GM23338 (cell line): ENCODE measurements at regions not wholly inside any gene's neighbourhood (a gene's known extent, or its start where the extent isn't known, plus 50 kb on each side); places are given as distances from the start of the nearest gene placed in this dataset.
"Not testable (repeated sequence)": the region's sequence is repeated elsewhere in the genome, so short reads cannot be mapped to it uniquely, and the experiment has no call there.

ENCODE experiments used
- ATAC-seq: fragments of 200-7000 bp; cut with Tn5 transposase; 3 replicates; pipeline ENCODE4 v1.9.1; 2020
- DNase-seq: peaks from one replicate; pipeline ENCODE4 v3.0.0-alpha.2; 2015; ENCODE audit warnings: low spot score
- H2AFZ ChIP-seq: fragments of 200-600 bp; sonication (generic); 2 replicates; pipeline ENCODE4 v1.8.0; 2016; ENCODE audit warnings: antibody characterized with exemption, mild to moderate bottlenecking, moderate library complexity
- H3F3A ChIP-seq: fragments of 200-600 bp; sonication (generic); replicated peaks from 2 replicates; pipeline ENCODE4 v1.8.0; 2017; ENCODE audit warnings: antibody characterized with exemption, mixed run types, low read depth
- H3K27ac ChIP-seq: fragments of 200-600 bp; sonication (generic); 2 replicates; pipeline ENCODE4 v1.6.1; 2016; ENCODE audit warnings: low read depth
- H3K27me3 ChIP-seq: fragments of 200-600 bp; sonication (generic); 2 replicates; pipeline ENCODE4 v1.8.0; 2016; ENCODE audit warnings: mild to moderate bottlenecking, mixed run types, moderate library complexity; ENCODE audit not compliant: insufficient read depth
- H3K36me3 ChIP-seq: fragments of 200-600 bp; sonication (generic); 2 replicates; pipeline ENCODE4 v1.8.0; 2016; ENCODE audit warnings: mild to moderate bottlenecking; ENCODE audit not compliant: insufficient read depth
- H3K4me1 ChIP-seq: fragments of 200-600 bp; sonication (generic); 2 replicates; pipeline ENCODE4 v1.8.0; 2016; ENCODE audit warnings: mild to moderate bottlenecking, moderate library complexity; ENCODE audit not compliant: insufficient read depth
- H3K4me2 ChIP-seq: fragments of 200-600 bp; sonication (generic); 2 replicates; pipeline ENCODE4 v1.7.1; 2017; ENCODE audit warnings: mixed run types
- H3K4me3 ChIP-seq: fragments of 200-600 bp; sonication (generic); 2 replicates; pipeline ENCODE4 v1.6.1; 2016; ENCODE audit warnings: mixed run types
- H3K79me2 ChIP-seq: fragments of 200-600 bp; sonication (generic); replicated peaks from 2 replicates; pipeline ENCODE4 v1.8.0; 2017; ENCODE audit warnings: mild to moderate bottlenecking; ENCODE audit not compliant: insufficient read depth
- H3K9me2 ChIP-seq: fragments of 200-600 bp; sonication (generic); 2 replicates; pipeline ENCODE4 v1.8.0; 2017; ENCODE audit not compliant: insufficient read depth
- H4K20me1 ChIP-seq: fragments of 200-600 bp; sonication (generic); replicated peaks from 2 replicates; pipeline ENCODE4 v1.8.0; 2017; ENCODE audit warnings: mild to moderate bottlenecking; ENCODE audit not compliant: insufficient read depth
- H3K27ac Mint-ChIP-seq: 2 replicates; pipeline ENCODE4 v1.8.0; 2020; ENCODE audit warnings: inconsistent platforms, mild to moderate bottlenecking, moderate library complexity, mixed read lengths
- H3K27me3 Mint-ChIP-seq: 3 replicates; pipeline ENCODE4 v1.8.0; 2022; ENCODE audit warnings: low read depth, mild to moderate bottlenecking, moderate library complexity, mixed read lengths, inconsistent platforms; ENCODE audit not compliant: insufficient read depth, poor library complexity
- H3K36me3 Mint-ChIP-seq: 3 replicates; pipeline ENCODE4 v1.8.0; 2021; ENCODE audit warnings: low read depth, mild to moderate bottlenecking, inconsistent platforms, moderate library complexity, mixed read lengths
- H3K4me1 Mint-ChIP-seq: 3 replicates; pipeline ENCODE4 v1.8.0; 2020; ENCODE audit warnings: mild to moderate bottlenecking, inconsistent platforms, mixed read lengths
- H3K4me3 Mint-ChIP-seq: 3 replicates; pipeline ENCODE4 v1.8.0; 2021; ENCODE audit warnings: moderate library complexity, mild to moderate bottlenecking, inconsistent platforms, mixed read lengths
- H3K9me3 Mint-ChIP-seq: 3 replicates; pipeline ENCODE4 v1.8.0; 2020; ENCODE audit warnings: moderate library complexity, mild to moderate bottlenecking, inconsistent platforms, mixed read lengths
- CREB1 ChIP-seq: fragments of 250-450 bp; sonication (Bioruptor Pico); IDR thresholded peaks from 2 replicates; pipeline ENCODE4 v1.5.0; 2020; ENCODE audit warnings: low read depth, mild to moderate bottlenecking, moderate library complexity
- CTCF ChIP-seq, 2 experiments: fragments of 200-600 bp in 1 of 2; sonication (generic) in 1 of 2; conservative IDR thresholded peaks; 2 replicates each; pipeline versions ENCODE4 v1.5.1 to v1.6.1; 2016 to 2017; ENCODE audit warnings: antibody characterized with exemption in 2 of 2, low read depth in 2 of 2, mild to moderate bottlenecking in 2 of 2, moderate library complexity in 1 of 2
- ETS1 ChIP-seq: IDR thresholded peaks from 2 replicates; pipeline ENCODE4 v1.6.1; 2016; ENCODE audit warnings: antibody characterized with exemption
- JUNB ChIP-seq: IDR thresholded peaks from one replicate; pipeline ENCODE4 v1.6.1; 2016; ENCODE audit warnings: antibody characterized with exemption; ENCODE audit not compliant: unreplicated experiment
- POLR2AphosphoS5 ChIP-seq: IDR thresholded peaks from 2 replicates; pipeline ENCODE4 v1.6.1; 2016; ENCODE audit warnings: antibody characterized with exemption, low read depth
- ZNF331 ChIP-seq: fragments of 250-450 bp; sonication (Bioruptor Pico); IDR thresholded peaks from 2 replicates; pipeline ENCODE4 v1.5.0; 2020; ENCODE audit warnings: low read depth, mild to moderate bottlenecking, moderate library complexity
- TF ChIP-seq, protein P1 (sequence below): fragments of 250-450 bp; sonication (Bioruptor Pico); IDR thresholded peaks from 2 replicates; pipeline ENCODE4 v1.5.0; 2020; ENCODE audit warnings: mild to moderate bottlenecking, moderate library complexity

GRCh38 chrX:6989858-6990257 is 157.7 kb upstream of the STS start:
- H2AFZ ChIP-seq: no peak overlapping the region
- DNase-seq (no peak), ATAC-seq (no peak)
- peaks cover 2% of the 10 kb centered on the region for H3K27me3 Mint-ChIP-seq
- no peaks in the 10 kb centered on the region for H3K27me3 ChIP-seq
- no peaks in the 10 kb centered on the region for H3K9me2 ChIP-seq
- H3K4me3 ChIP-seq: no peak overlapping the region
- peaks cover 18% of the 10 kb centered on the region; the same call in 2 of the 3 replicates for H3K4me1 Mint-ChIP-seq
- no peak overlapping the region for H3K4me3 Mint-ChIP-seq
- H3K27ac Mint-ChIP-seq: no peak overlapping the region
- peaks cover 10% of the 10 kb centered on the region for H3K9me3 Mint-ChIP-seq
- no peak overlapping the region for H3K4me2 ChIP-seq
- peaks cover 6% of the 10 kb centered on the region; the same call in 2 of the 3 replicates for H3K36me3 Mint-ChIP-seq
- H4K20me1 ChIP-seq: no peaks in the 10 kb centered on the region
- H3K36me3 ChIP-seq: no peaks in the 10 kb centered on the region
- no peaks in the 10 kb centered on the region for H3F3A ChIP-seq
- no peaks in the 10 kb centered on the region for H3K79me2 ChIP-seq
- H3K27ac ChIP-seq: no peak overlapping the region
- H3K4me1 ChIP-seq: no peaks in the 10 kb centered on the region; the same call in 1 of the 2 replicates
- no peak for TF ChIP-seq ETS1

GRCh38 chrX:6988694-6989093 is 158.8 kb upstream of the STS start:
- H3K36me3 Mint-ChIP-seq, ATAC-seq: not testable (repeated sequence)

DNA sequence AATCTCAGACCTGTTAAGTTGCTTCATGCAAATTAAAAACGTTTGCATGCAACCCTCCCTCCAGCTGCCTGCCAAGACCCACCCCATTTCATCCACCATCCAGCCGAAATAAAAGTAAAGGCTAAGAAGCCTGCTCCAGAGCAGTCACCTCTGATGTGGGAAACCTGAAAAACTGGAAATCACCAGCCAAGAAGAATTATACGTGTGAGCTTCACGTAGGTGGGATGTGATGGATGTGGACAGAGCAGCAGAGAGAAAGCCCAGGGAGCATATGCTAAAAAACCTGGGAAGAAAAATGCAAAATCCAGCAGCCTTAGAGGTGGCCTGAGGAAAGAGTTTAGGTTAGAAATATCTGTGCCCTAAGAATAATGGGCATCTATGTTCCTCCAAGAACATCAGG is 160.6 kb upstream of the STS start:
- ATAC-seq (no peak), DNase-seq (no peak)
- no peaks in the 10 kb centered on the region for H3K36me3 Mint-ChIP-seq
- Histone ChIP-seq H3K27me3 (no peaks in the 10 kb centered on the region), H3K79me2 (no peaks in the 10 kb centered on the region), H3K4me2 (no peak overlapping the region), H3K4me1 (no peaks in the 10 kb centered on the region; the same call in 1 of the 2 replicates), H3K36me3 (no peaks in the 10 kb centered on the region), H2AFZ (no peak overlapping the region), H4K20me1 (no peaks in the 10 kb centered on the region), H3K27ac (no peak overlapping the region), H3K4me3 (no peak overlapping the region), H3K9me2 (no peaks in the 10 kb centered on the region), H3F3A (no peaks in the 10 kb centered on the region)
- no peaks in the 10 kb centered on the region for H3K9me3 Mint-ChIP-seq
- peaks cover 18% of the 10 kb centered on the region; the same call in 2 of the 3 replicates for H3K4me1 Mint-ChIP-seq
- peaks cover 2% of the 10 kb centered on the region for H3K27me3 Mint-ChIP-seq
- no peak overlapping the region for H3K4me3 Mint-ChIP-seq
- H3K27ac Mint-ChIP-seq: no peak overlapping the region
- TF ChIP-seq ZNF331 (no peak), JUNB (no peak), CREB1 (no peak), CTCF (conservative IDR thresholded peaks at IDR 0.05; ENCODE audit: low read depth in 2 of 2) (no peak), POLR2AphosphoS5 (no peak)
- TF ChIP-seq, protein P1, sequence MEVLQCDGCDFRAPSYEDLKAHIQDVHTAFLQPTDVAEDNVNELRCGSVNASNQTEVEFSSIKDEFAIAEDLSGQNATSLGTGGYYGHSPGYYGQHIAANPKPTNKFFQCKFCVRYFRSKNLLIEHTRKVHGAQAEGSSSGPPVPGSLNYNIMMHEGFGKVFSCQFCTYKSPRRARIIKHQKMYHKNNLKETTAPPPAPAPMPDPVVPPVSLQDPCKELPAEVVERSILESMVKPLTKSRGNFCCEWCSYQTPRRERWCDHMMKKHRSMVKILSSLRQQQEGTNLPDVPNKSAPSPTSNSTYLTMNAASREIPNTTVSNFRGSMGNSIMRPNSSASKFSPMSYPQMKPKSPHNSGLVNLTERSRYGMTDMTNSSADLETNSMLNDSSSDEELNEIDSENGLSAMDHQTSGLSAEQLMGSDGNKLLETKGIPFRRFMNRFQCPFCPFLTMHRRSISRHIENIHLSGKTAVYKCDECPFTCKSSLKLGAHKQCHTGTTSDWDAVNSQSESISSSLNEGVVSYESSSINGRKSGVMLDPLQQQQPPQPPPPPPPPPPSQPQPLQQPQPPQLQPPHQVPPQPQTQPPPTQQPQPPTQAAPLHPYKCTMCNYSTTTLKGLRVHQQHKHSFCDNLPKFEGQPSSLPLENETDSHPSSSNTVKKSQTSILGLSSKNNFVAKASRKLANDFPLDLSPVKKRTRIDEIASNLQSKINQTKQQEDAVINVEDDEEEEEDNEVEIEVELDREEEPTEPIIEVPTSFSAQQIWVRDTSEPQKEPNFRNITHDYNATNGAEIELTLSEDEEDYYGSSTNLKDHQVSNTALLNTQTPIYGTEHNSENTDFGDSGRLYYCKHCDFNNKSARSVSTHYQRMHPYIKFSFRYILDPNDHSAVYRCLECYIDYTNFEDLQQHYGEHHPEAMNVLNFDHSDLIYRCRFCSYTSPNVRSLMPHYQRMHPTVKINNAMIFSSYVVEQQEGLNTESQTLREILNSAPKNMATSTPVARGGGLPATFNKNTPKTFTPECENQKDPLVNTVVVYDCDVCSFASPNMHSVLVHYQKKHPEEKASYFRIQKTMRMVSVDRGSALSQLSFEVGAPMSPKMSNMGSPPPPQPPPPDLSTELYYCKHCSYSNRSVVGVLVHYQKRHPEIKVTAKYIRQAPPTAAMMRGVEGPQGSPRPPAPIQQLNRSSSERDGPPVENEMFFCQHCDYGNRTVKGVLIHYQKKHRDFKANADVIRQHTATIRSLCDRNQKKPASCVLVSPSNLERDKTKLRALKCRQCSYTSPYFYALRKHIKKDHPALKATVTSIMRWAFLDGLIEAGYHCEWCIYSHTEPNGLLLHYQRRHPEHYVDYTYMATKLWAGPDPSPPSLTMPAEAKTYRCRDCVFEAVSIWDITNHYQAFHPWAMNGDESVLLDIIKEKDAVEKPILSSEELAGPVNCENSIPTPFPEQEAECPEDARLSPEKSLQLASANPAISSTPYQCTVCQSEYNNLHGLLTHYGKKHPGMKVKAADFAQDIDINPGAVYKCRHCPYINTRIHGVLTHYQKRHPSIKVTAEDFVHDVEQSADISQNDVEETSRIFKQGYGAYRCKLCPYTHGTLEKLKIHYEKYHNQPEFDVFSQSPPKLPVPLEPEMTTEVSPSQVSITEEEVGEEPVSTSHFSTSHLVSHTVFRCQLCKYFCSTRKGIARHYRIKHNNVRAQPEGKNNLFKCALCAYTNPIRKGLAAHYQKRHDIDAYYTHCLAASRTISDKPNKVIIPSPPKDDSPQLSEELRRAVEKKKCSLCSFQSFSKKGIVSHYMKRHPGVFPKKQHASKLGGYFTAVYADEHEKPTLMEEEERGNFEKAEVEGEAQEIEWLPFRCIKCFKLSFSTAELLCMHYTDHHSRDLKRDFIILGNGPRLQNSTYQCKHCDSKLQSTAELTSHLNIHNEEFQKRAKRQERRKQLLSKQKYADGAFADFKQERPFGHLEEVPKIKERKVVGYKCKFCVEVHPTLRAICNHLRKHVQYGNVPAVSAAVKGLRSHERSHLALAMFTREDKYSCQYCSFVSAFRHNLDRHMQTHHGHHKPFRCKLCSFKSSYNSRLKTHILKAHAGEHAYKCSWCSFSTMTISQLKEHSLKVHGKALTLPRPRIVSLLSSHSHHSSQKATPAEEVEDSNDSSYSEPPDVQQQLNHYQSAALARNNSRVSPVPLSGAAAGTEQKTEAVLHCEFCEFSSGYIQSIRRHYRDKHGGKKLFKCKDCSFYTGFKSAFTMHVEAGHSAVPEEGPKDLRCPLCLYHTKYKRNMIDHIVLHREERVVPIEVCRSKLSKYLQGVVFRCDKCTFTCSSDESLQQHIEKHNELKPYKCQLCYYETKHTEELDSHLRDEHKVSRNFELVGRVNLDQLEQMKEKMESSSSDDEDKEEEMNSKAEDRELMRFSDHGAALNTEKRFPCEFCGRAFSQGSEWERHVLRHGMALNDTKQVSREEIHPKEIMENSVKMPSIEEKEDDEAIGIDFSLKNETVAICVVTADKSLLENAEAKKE: no peak

More at GRCh38 chrX:6988694-6989093, 158.8 kb upstream of the STS start:
- not testable (repeated sequence) for H3K4me3 ChIP-seq, H3K9me2 ChIP-seq, DNase-seq, H3K27me3 ChIP-seq, H2AFZ ChIP-seq, H3K4me1 ChIP-seq, H4K20me1 ChIP-seq, H3K27ac Mint-ChIP-seq, H3K27ac ChIP-seq, H3K4me2 ChIP-seq, H3K27me3 Mint-ChIP-seq, H3K9me3 Mint-ChIP-seq, H3F3A ChIP-seq, H3K36me3 ChIP-seq, H3K79me2 ChIP-seq, H3K4me3 Mint-ChIP-seq
- H3K4me1 Mint-ChIP-seq: peaks cover 18% of the 10 kb centered on the region; the same call in 2 of the 3 replicates
